Loucy (cell line): ENCODE measurements at regions not wholly inside any gene's neighbourhood (a gene's known extent, or its start where the extent isn't known, plus 50 kb on each side); places are given as distances from the start of the nearest gene placed in this dataset.

ENCODE experiments used
- H2AFZ ChIP-seq: fragments of 200-600 bp; sonication (generic); 2 replicates; pipeline ENCODE4 v1.6.0; 2016; ENCODE audit warnings: antibody characterized with exemption, mild to moderate bottlenecking, low read length, moderate library complexity
- H3F3A ChIP-seq: fragments of 200-600 bp; 2 replicates; pipeline ENCODE4 v1.6.0; 2016; ENCODE audit warnings: antibody characterized with exemption, low read depth, mild to moderate bottlenecking
- H3K27me3 ChIP-seq: fragments of 200-600 bp; sonication (generic); 2 replicates; pipeline ENCODE4 v1.6.1; 2014; ENCODE audit warnings: low read length, mild to moderate bottlenecking; ENCODE audit not compliant: insufficient read depth, poor library complexity, severe bottlenecking
- H3K36me3 ChIP-seq: fragments of 200-600 bp; sonication (generic); 2 replicates; pipeline ENCODE4 v1.6.1; 2016; ENCODE audit warnings: low read length; ENCODE audit not compliant: insufficient read depth
- H3K4me1 ChIP-seq: fragments of 200-600 bp; sonication (generic); 2 replicates; pipeline ENCODE4 v1.5.1; 2014; ENCODE audit warnings: low read length, mild to moderate bottlenecking; ENCODE audit not compliant: insufficient read depth, poor library complexity, severe bottlenecking
- H3K4me2 ChIP-seq: fragments of 200-600 bp; sonication (generic); 2 replicates; pipeline ENCODE4 v1.6.0; 2014; ENCODE audit warnings: antibody characterized with exemption, low read length, low read depth, mild to moderate bottlenecking; ENCODE audit not compliant: poor library complexity, severe bottlenecking
- H3K4me3 ChIP-seq: fragments of 200-600 bp; sonication (generic); 2 replicates; pipeline ENCODE4 v1.5.1; 2014; ENCODE audit warnings: low read length, mild to moderate bottlenecking, mixed read lengths; ENCODE audit not compliant: poor library complexity, severe bottlenecking
- H3K79me2 ChIP-seq: fragments of 200-600 bp; sonication (generic); 2 replicates; pipeline ENCODE4 v1.6.1; 2014; ENCODE audit warnings: low read length; ENCODE audit not compliant: insufficient read depth
- H3K9ac ChIP-seq: fragments of 200-600 bp; sonication (generic); 2 replicates; pipeline ENCODE4 v1.6.0; 2014; ENCODE audit warnings: mild to moderate bottlenecking, low read depth, low read length, moderate library complexity; ENCODE audit not compliant: poor library complexity, severe bottlenecking
- H3K9me2 ChIP-seq: fragments of 200-600 bp; sonication (generic); replicated peaks from 2 replicates; pipeline ENCODE4 v1.6.1; 2016; ENCODE audit warnings: low read depth, low read length, mixed read lengths
- H3K9me3 ChIP-seq: fragments of 200-600 bp; sonication (generic); 2 replicates; pipeline ENCODE4 v1.6.1; 2014; ENCODE audit warnings: mild to moderate bottlenecking, antibody characterized with exemption, low read length, low read depth; ENCODE audit not compliant: insufficient read depth
- H4K20me1 ChIP-seq: fragments of 200-600 bp; sonication (generic); 2 replicates; pipeline ENCODE4 v1.6.0; 2014; ENCODE audit warnings: antibody characterized with exemption, low read length, mild to moderate bottlenecking; ENCODE audit not compliant: insufficient read depth, poor library complexity, severe bottlenecking
- EZH2phosphoT487 ChIP-seq: fragments of 200-600 bp; IDR thresholded peaks from 2 replicates; pipeline ENCODE4 v1.6.1; 2018; ENCODE audit warnings: antibody characterized with exemption, mild to moderate bottlenecking, moderate library complexity, borderline replicate concordance
- TF ChIP-seq, protein P1 (sequence below): fragments of 200-600 bp; sonication (generic); conservative IDR thresholded peaks from 2 replicates; pipeline ENCODE4 v1.5.1; 2014; ENCODE audit warnings: mild to moderate bottlenecking, antibody characterized with exemption, low read length

DNA sequence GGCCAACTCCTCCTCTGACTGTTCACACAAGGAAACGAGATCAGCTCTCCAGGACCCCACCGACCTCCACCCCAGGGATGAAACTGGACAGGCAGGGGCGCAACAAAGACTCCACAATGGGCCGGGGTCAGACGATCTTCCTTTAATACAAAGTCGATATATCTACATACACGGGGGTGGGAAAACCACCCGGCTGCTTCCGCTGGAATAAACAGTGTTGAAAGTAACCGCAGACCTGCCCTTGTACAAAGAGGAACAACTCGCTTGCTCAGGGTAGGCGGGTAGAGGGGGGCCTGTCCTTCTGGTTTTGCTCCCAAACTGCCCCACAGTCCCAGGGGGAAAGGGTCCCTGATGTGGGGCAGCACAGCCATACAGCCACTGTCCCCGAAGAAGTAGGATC is 135.2 kb downstream of the PTPRS start:
- H3K36me3 ChIP-seq = no peaks in the 10 kb centered on the region
- no peak overlapping the region for H3K4me2 ChIP-seq
- H4K20me1 ChIP-seq = no peaks in the 10 kb centered on the region
- H3K9me2 ChIP-seq = no peaks in the 10 kb centered on the region
- H3K27me3 ChIP-seq = no peaks in the 10 kb centered on the region
- no peak overlapping the region for H3K9ac ChIP-seq
- no peak overlapping the region for H2AFZ ChIP-seq
- H3F3A ChIP-seq = no peaks in the 10 kb centered on the region
- H3K79me2 ChIP-seq = no peaks in the 10 kb centered on the region
- no peak for TF ChIP-seq EZH2phosphoT487
- TF ChIP-seq, protein P1, sequence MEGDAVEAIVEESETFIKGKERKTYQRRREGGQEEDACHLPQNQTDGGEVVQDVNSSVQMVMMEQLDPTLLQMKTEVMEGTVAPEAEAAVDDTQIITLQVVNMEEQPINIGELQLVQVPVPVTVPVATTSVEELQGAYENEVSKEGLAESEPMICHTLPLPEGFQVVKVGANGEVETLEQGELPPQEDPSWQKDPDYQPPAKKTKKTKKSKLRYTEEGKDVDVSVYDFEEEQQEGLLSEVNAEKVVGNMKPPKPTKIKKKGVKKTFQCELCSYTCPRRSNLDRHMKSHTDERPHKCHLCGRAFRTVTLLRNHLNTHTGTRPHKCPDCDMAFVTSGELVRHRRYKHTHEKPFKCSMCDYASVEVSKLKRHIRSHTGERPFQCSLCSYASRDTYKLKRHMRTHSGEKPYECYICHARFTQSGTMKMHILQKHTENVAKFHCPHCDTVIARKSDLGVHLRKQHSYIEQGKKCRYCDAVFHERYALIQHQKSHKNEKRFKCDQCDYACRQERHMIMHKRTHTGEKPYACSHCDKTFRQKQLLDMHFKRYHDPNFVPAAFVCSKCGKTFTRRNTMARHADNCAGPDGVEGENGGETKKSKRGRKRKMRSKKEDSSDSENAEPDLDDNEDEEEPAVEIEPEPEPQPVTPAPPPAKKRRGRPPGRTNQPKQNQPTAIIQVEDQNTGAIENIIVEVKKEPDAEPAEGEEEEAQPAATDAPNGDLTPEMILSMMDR = no peak
- no peak overlapping the region for H3K4me3 ChIP-seq
- peaks cover 5% of the 10 kb centered on the region; the same call in 1 of the 2 replicates for H3K9me3 ChIP-seq
- H3K4me1 ChIP-seq = no peaks in the 10 kb centered on the region

- Histone ChIP-seq H3K9me2 (no peaks in the 10 kb centered on the region), H3K4me3 (no peak overlapping the region), H3K4me2 (no peak overlapping the region), H3K9me3 (peaks cover 5% of the 10 kb centered on the region; the same call in 1 of the 2 replicates), H3K4me1 (no peaks in the 10 kb centered on the region), H3K36me3 (no peaks in the 10 kb centered on the region), H3K79me2 (no peaks in the 10 kb centered on the region), H4K20me1 (no peaks in the 10 kb centered on the region), H2AFZ (no peak overlapping the region), H3K9ac (no peak overlapping the region), H3F3A (no peaks in the 10 kb centered on the region), H3K27me3 (no peaks in the 10 kb centered on the region)
- TF ChIP-seq, protein P1 = no peak
- TF ChIP-seq EZH2phosphoT487 = no peak
Observed at GRCh38 chr19:5204212-5204611, 136.4 kb downstream of the PTPRS start.
